ENCODE measurements at regions not wholly inside any gene's neighbourhood (a gene's known extent, or its start where the extent isn't known, plus 50 kb on each side); places are given as distances from the start of the nearest gene placed in this dataset.

DNA sequence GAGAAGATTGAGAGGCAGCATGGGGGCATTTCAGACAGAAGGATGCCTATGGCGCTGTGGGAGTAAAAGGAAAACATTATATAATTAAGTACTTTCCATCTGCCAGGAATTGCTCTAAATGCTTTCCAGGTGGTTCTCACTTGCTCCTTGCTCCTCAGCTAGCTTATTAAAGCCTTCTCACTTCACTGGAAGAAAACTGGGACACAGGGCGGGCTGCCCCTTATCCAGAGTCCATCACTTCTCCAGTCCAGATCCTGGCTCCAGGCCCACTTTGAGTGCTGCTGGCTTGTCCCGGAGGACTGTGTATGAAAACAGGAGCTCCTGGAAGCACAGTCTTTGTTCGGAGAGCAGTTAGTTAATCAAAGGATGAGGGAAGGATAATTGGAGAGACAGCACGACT lies 409.9 kb upstream of the ADAMTS16 start:
- H3K4me1 Mint-ChIP-seq (ENCODE audit: low read depth): no peaks in the 10 kb centered on the region

DNA sequence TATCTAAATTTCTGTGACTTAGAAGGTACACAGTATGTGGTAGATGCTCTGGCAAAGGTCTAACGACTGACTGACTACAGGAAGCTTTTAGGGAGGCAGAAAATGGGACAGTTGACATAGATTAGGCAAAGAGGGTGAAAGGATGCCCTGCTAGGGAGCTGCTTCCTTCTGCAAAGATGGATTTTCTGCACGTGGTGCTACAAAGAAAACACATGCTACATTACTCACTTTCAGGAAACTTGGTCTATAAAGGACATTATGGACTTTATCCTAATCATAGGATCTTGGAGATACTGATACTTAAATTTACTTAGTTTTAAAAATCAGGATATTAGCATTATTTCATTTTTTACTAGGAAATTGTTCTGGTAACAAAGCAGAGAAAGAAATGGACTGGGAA lies 405.8 kb upstream of the ADAMTS16 start:
- TF ChIP-seq, protein P1, sequence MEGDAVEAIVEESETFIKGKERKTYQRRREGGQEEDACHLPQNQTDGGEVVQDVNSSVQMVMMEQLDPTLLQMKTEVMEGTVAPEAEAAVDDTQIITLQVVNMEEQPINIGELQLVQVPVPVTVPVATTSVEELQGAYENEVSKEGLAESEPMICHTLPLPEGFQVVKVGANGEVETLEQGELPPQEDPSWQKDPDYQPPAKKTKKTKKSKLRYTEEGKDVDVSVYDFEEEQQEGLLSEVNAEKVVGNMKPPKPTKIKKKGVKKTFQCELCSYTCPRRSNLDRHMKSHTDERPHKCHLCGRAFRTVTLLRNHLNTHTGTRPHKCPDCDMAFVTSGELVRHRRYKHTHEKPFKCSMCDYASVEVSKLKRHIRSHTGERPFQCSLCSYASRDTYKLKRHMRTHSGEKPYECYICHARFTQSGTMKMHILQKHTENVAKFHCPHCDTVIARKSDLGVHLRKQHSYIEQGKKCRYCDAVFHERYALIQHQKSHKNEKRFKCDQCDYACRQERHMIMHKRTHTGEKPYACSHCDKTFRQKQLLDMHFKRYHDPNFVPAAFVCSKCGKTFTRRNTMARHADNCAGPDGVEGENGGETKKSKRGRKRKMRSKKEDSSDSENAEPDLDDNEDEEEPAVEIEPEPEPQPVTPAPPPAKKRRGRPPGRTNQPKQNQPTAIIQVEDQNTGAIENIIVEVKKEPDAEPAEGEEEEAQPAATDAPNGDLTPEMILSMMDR (IDR thresholded peaks at IDR 0.05): no peak
- H3K27me3 Mint-ChIP-seq: no peaks in the 10 kb centered on the region
- no peak for ATAC-seq
- intact Hi-C loops (cut with micrococcal nuclease): no loop called here
- ChIA-PET POLR2A (no interaction called here), CTCF (no interaction called here)
- no peak for DNase-seq
- no peak overlapping the region for H3K4me3 Mint-ChIP-seq
- H3K36me3 Mint-ChIP-seq (ENCODE audit: low read depth): no peaks in the 10 kb centered on the region
- H3K4me1 Mint-ChIP-seq (ENCODE audit: low read depth): no peaks in the 10 kb centered on the region
- no peak overlapping the region for H3K27ac Mint-ChIP-seq
- H3K9me3 Mint-ChIP-seq: peaks cover 21% of the 10 kb centered on the region

More for the DNA sequence above, 409.9 kb upstream of the ADAMTS16 start:
- no peak for ATAC-seq
- ChIA-PET CTCF (no interaction called here), POLR2A (no interaction called here)
- Mint-ChIP-seq H3K36me3 (ENCODE audit: low read depth) (no peaks in the 10 kb centered on the region), H3K4me3 (no peak overlapping the region), H3K27ac (no peak overlapping the region), H3K9me3 (peaks cover 8% of the 10 kb centered on the region), H3K27me3 (no peaks in the 10 kb centered on the region)
- DNase-seq: no peak
- intact Hi-C loops (cut with micrococcal nuclease): no loop called here
- TF ChIP-seq, protein P1 (IDR thresholded peaks at IDR 0.05): no peak

DNA sequence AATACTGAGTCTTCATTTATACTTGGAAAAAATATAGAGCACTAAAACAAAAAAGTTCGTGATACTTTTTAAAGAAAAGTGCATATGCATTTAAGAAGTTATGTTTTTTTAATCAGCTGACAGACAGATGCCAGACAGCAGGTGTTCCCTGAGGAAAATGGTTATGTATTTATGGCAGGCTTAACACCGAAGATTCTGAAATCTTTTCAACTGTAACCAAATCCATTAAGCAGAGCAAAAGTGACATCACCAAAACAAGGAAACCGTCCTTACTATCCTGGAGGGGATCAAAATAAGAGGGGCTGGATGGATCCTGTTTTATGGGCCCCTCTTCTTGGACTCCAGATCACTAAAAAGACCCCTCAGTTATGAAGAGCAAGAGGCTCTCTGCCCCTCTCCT lies 404.9 kb upstream of the ADAMTS16 start:
- Mint-ChIP-seq H3K9me3 (peaks cover 21% of the 10 kb centered on the region), H3K4me1 (ENCODE audit: low read depth) (no peaks in the 10 kb centered on the region), H3K4me3 (no peak overlapping the region), H3K27me3 (no peaks in the 10 kb centered on the region), H3K27ac (no peak overlapping the region), H3K36me3 (ENCODE audit: low read depth) (no peaks in the 10 kb centered on the region)
- TF ChIP-seq, protein P1 (IDR thresholded peaks at IDR 0.05): no peak
- ChIA-PET POLR2A (no interaction called here), CTCF (no interaction called here)
- no peak for DNase-seq
- intact Hi-C loops (cut with micrococcal nuclease): no loop called here
- no peak for ATAC-seq

DNA sequence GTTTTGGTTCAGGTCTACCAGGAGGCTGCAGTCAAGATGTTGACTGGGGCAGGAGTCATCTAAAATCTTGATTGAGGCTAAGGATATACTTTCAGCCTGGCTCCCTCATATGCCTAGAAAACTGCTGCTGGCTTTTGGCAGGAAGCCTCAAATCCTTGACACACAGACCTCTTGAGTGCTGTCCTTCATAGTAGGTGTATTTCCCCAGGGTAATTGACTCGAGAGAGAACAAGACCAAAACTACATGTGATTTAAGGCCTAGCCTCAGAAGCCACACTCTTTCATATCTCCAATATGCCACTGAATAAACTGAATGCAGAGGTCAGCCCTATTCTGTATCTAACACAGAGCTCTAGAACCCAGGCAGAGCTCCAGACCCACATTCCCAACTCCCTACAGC lies 402.3 kb upstream of the ADAMTS16 start:
- TF ChIP-seq, protein P1 (IDR thresholded peaks at IDR 0.05): no peak
- Mint-ChIP-seq H3K36me3 (ENCODE audit: low read depth) (no peaks in the 10 kb centered on the region), H3K27me3 (no peaks in the 10 kb centered on the region), H3K27ac (no peak overlapping the region), H3K4me1 (ENCODE audit: low read depth) (no peaks in the 10 kb centered on the region), H3K4me3 (no peak overlapping the region), H3K9me3 (peaks cover 21% of the 10 kb centered on the region)
- ChIA-PET POLR2A (no interaction called here), CTCF (no interaction called here)
- intact Hi-C loops (cut with micrococcal nuclease): no loop called here
- DNase-seq (no peak), ATAC-seq (no peak)

DNA sequence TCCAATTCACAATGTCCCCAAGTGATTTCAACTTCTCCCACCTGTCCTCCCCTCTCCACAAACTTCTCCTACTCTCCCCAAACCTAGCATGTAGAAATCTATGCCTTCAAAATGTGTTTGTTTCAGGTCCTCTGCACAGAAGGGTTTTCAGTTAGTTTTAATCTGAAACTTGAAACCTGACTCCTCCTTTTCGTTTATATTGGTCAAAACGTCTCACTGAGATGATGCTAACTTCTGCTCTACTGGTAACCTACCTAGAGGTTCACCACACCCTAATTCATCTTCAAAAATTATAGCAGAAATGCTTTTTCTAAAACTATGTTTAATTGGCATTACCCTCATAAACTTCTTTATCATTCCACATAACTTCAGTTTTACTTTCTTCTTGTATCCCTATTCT lies 401.8 kb upstream of the ADAMTS16 start:
- TF ChIP-seq, protein P1 (IDR thresholded peaks at IDR 0.05): no peak
- H3K4me1 Mint-ChIP-seq (ENCODE audit: low read depth): no peaks in the 10 kb centered on the region
- peaks cover 21% of the 10 kb centered on the region for H3K9me3 Mint-ChIP-seq
- POLR2A ChIA-PET: no interaction called here
- DNase-seq (no peak), ATAC-seq (no peak)
- intact Hi-C loops (cut with micrococcal nuclease): no loop called here
- no peaks in the 10 kb centered on the region for H3K36me3 Mint-ChIP-seq (ENCODE audit: low read depth)
- CTCF ChIA-PET: no interaction called here
- H3K4me3 Mint-ChIP-seq: no peak overlapping the region
- H3K27ac Mint-ChIP-seq: no peak overlapping the region
- no peaks in the 10 kb centered on the region for H3K27me3 Mint-ChIP-seq
